HCT116 (cell line): ENCODE measurements at regions not wholly inside any gene's neighbourhood (a gene's known extent, or its start where the extent isn't known, plus 50 kb on each side); places are given as distances from the start of the nearest gene placed in this dataset.

Experiments used
- ATAC-seq: fragments of 200-7000 bp; cut with Tn5 transposase; 2 replicates; pipeline ENCODE4 v1.9.1; 2020; ENCODE audit warnings: mild to moderate bottlenecking, moderate library complexity
- BruUV-seq: library from RNA; stranded (reverse); fragments of 400-500 nt; replicated peaks from 2 replicates; lab custom pipeline; 2021; lab: Mats Ljungman, UMichigan
- CTCF ChIA-PET: fragments of 300-600 bp; sonication (Branson Sonifier 250); formaldehyde crosslinking; loops from one replicate; lab custom pipeline; 2021; ENCODE audit warnings: antibody characterized with exemption; lab: Charles Lee
- POLR2A ChIA-PET: fragments of 300-600, 350-600 bp; sonication (Branson Sonifier 250); formaldehyde crosslinking; loops from one replicate; lab custom pipeline; 2021; ENCODE audit warnings: antibody characterized with exemption; lab: Charles Lee
- RAD21 ChIA-PET, 2 experiments: fragments of 300-600 bp; sonication (Branson Sonifier 250); formaldehyde crosslinking; loops; one replicate each; lab custom pipeline; 2023; ENCODE audit warnings: low total read pairs in 2 of 2; ENCODE audit not compliant: uncharacterized antibody in 2 of 2, unreplicated experiment in 2 of 2, low non-redundant PET in 1 of 2; lab: Charles Lee
- DNase-seq: peaks from one replicate; pipeline ENCODE4 v3.0.0-alpha.2; 2010; ENCODE audit warnings: low read depth, low spot score
- H2AFZ ChIP-seq: fragments of 200-600 bp; shearing (Covaris generic), sonication (generic); 2 replicates; pipeline ENCODE4 v1.6.1; 2017; ENCODE audit warnings: low read depth, mixed run types, mixed read lengths, antibody characterized with exemption, low read length; ENCODE audit not compliant: poor library complexity, severe bottlenecking
- H3K27ac ChIP-seq: 2 replicates; pipeline ENCODE4 v1.5.1; 2012; ENCODE audit warnings: low read depth, low read length
- H3K27me3 ChIP-seq: fragments of 200-600 bp; sonication (generic); 2 replicates; pipeline ENCODE4 v1.6.1; 2016; ENCODE audit warnings: mixed run types, low read length, mixed read lengths; ENCODE audit not compliant: insufficient read depth
- H3K36me3 ChIP-seq, 2 experiments: fragments of 200-500 bp in 1 of 2; fragments of 200-600 bp in 1 of 2; sonication (Bioruptor generic) in 1 of 2; sonication (generic) in 1 of 2; 2 replicates each; pipeline versions ENCODE4 v1.5.1 to v1.6.1; 2014 to 2016; ENCODE audit warnings: low read length in 2 of 2, inconsistent platforms in 1 of 2, mixed read lengths in 1 of 2, mixed run types in 1 of 2; ENCODE audit not compliant: insufficient read depth in 2 of 2, control insufficient read depth in 1 of 2
- H3K4me1 ChIP-seq, 2 experiments: fragments of 200-600 bp in 1 of 2; sonication (generic) in 1 of 2; 2 replicates each; pipeline versions ENCODE4 v1.5.1 to v1.6.1; 2012 to 2017; ENCODE audit warnings: low read length in 2 of 2, inconsistent platforms in 1 of 2, mild to moderate bottlenecking in 1 of 2, mixed read lengths in 1 of 2, mixed run types in 1 of 2, moderate library complexity in 1 of 2; ENCODE audit not compliant: insufficient read depth in 2 of 2, control insufficient read depth in 1 of 2
- H3K4me2 ChIP-seq: fragments of 200-600 bp; sonication (generic); 2 replicates; pipeline ENCODE4 v1.6.1; 2017; ENCODE audit warnings: mixed run types, low read length, mixed read lengths
- H3K4me3 ChIP-seq, 2 experiments: fragments of 200-600 bp in 1 of 2; sonication (generic) in 1 of 2; replicated peaks in 1 of 2; 2 replicates each; pipeline ENCODE4 v1.5.1; 2011 to 2016; ENCODE audit warnings: low read length in 2 of 2, control low read depth in 1 of 2, low read depth in 1 of 2, mild to moderate bottlenecking in 1 of 2, mixed read lengths in 1 of 2, mixed run types in 1 of 2
- H3K79me2 ChIP-seq: fragments of 200-600 bp; sonication (generic); 2 replicates; pipeline ENCODE4 v1.6.1; 2017; ENCODE audit warnings: mild to moderate bottlenecking, mixed run types, low read length, moderate library complexity, mixed read lengths; ENCODE audit not compliant: insufficient read depth
- H3K9ac ChIP-seq: fragments of 200-600 bp; sonication (generic); 2 replicates; pipeline ENCODE4 v1.6.1; 2016; ENCODE audit warnings: low read length, mixed read lengths
- H3K9me2 ChIP-seq: fragments of 200-600 bp; sonication (generic), shearing (Covaris generic); 2 replicates; pipeline ENCODE4 v1.6.1; 2017; ENCODE audit warnings: mixed run types, mild to moderate bottlenecking, moderate library complexity; ENCODE audit not compliant: insufficient read depth
- H3K9me3 ChIP-seq, 2 experiments: fragments of 200-500 bp in 1 of 2; fragments of 200-600 bp in 1 of 2; sonication (Bioruptor generic) in 1 of 2; sonication (generic) in 1 of 2; 2 replicates each; pipeline ENCODE4 v1.6.1; 2014 to 2017; ENCODE audit warnings: low read length in 2 of 2, mixed read lengths in 2 of 2, inconsistent platforms in 1 of 2, low read depth in 1 of 2, mild to moderate bottlenecking in 1 of 2, mixed run types in 1 of 2, moderate library complexity in 1 of 2; ENCODE audit not compliant: control insufficient read depth in 1 of 2, insufficient read depth in 1 of 2
- H4K20me1 ChIP-seq: fragments of 200-600 bp; sonication (generic), shearing (Covaris generic); 2 replicates; pipeline ENCODE4 v1.6.1; 2017; ENCODE audit warnings: mixed run types, mild to moderate bottlenecking, moderate library complexity; ENCODE audit not compliant: insufficient read depth
- ATF3 ChIP-seq: IDR thresholded peaks from 2 replicates; pipeline ENCODE4 v1.6.1; 2012
- CBX3 ChIP-seq: IDR thresholded peaks from 2 replicates; pipeline ENCODE4 v1.6.1; 2012; ENCODE audit warnings: low read depth
- CTCF ChIP-seq, 3 experiments: fragments of 200-600 bp in 1 of 3; sonication (generic) in 1 of 3; IDR thresholded peaks in 2 of 3; conservative IDR thresholded peaks in 1 of 3; 2 replicates each; pipeline ENCODE4 v1.5.1; 2012 to 2017; ENCODE audit warnings: low read depth in 2 of 3, low read length in 2 of 3, antibody characterized with exemption in 1 of 3, borderline replicate concordance in 1 of 3, control low read depth in 1 of 3, mild to moderate bottlenecking in 1 of 3, mixed read lengths in 1 of 3, mixed run types in 1 of 3, moderate library complexity in 1 of 3; ENCODE audit not compliant: insufficient read depth in 1 of 3
- ELF1 ChIP-seq: IDR thresholded peaks from 2 replicates; pipeline ENCODE4 v1.6.1; 2012; ENCODE audit warnings: low read depth, borderline replicate concordance
- EZH2 ChIP-seq: fragments of 200-600 bp; sonication (generic); IDR thresholded peaks from 2 replicates; pipeline ENCODE4 v1.6.1; 2017; ENCODE audit warnings: antibody characterized with exemption, mixed run types
- FOSL1 ChIP-seq: IDR thresholded peaks from 2 replicates; pipeline ENCODE4 v1.6.1; 2012; ENCODE audit warnings: low read depth
- POLR2A ChIP-seq: IDR thresholded peaks from 2 replicates; pipeline ENCODE4 v1.7.0; 2011; ENCODE audit warnings: borderline replicate concordance; ENCODE audit not compliant: insufficient read depth, insufficient read length; ENCODE audit errors: extremely low read depth
- REST ChIP-seq: IDR thresholded peaks from 2 replicates; pipeline ENCODE4 v1.6.1; 2012; ENCODE audit warnings: low read depth
- SIN3A ChIP-seq: IDR thresholded peaks from 2 replicates; pipeline ENCODE4 v1.6.1; 2012; ENCODE audit warnings: low read depth
- ZBTB33 ChIP-seq: IDR thresholded peaks from 2 replicates; pipeline ENCODE4 v1.6.1; 2011; ENCODE audit warnings: mild to moderate bottlenecking, low read length, moderate library complexity; ENCODE audit not compliant: insufficient replicate concordance; ENCODE audit errors: extremely low read depth
- ZNF274 ChIP-seq: fragments of 200-500 bp; sonication (Bioruptor generic); IDR thresholded peaks from 2 replicates; pipeline ENCODE4 v1.6.1; 2014; ENCODE audit warnings: mild to moderate bottlenecking, low read depth, low read length, inconsistent platforms
- intact Hi-C: fragments of 100-400 bp; cut with micrococcal nuclease; formaldehyde crosslinking; loops from 2 replicates; pipeline ENCODE4 v1.10.0; 2022

GRCh38 chr13:81888855-81889254 is 1547.9 kb upstream of the SPRY2 start:
- no peak overlapping the region for H3K4me3 ChIP-seq
- H4K20me1 ChIP-seq: no peaks in the 10 kb centered on the region
- H3K27me3 ChIP-seq: no peaks in the 10 kb centered on the region
- no peak overlapping the region for H3K4me2 ChIP-seq
- H3K36me3 ChIP-seq: no peaks in the 10 kb centered on the region
- H3K9me3 ChIP-seq: peaks cover 3 to 9% of the 10 kb centered on the region in 2 experiments; a peak in 2 of 4 replicates
- no peak for DNase-seq
- no peak overlapping the region for H3K9ac ChIP-seq
- no peak for ATAC-seq
- ChIA-PET POLR2A (no interaction called here), CTCF (no interaction called here), RAD21 (no interaction called here)
- no TSS peak for BruUV-seq
- H3K79me2 ChIP-seq: no peaks in the 10 kb centered on the region
- H3K27ac ChIP-seq: no peak overlapping the region
- H3K4me1 ChIP-seq: no peaks in the 10 kb centered on the region
- no peak for TF ChIP-seq CTCF (IDR thresholded peaks at IDR 0.05 in 2 of 3, conservative IDR thresholded peaks at IDR 0.05 in 1 of 3; ENCODE audit: borderline replicate concordance in 1 of 3, insufficient read depth in 1 of 3, low read depth in 2 of 3, low read length in 2 of 3)
- no peak for TF ChIP-seq FOSL1
- no peak for TF ChIP-seq ZNF274
- no peak for TF ChIP-seq POLR2A
- TF ChIP-seq CBX3: no peak
- TF ChIP-seq EZH2: no peak
- TF ChIP-seq REST: no peak
- TF ChIP-seq SIN3A: no peak
- TF ChIP-seq ELF1: no peak
- TF ChIP-seq ZBTB33: no peak
- no peak for TF ChIP-seq ATF3
- no peaks in the 10 kb centered on the region for H3K9me2 ChIP-seq
- H2AFZ ChIP-seq: no peak overlapping the region
- intact Hi-C loops: no loop called here
